GM21529 (cell line): ENCODE measurements at regions not wholly inside any gene's neighbourhood (a gene's known extent, or its start where the extent isn't known, plus 50 kb on each side); places are given as distances from the start of the nearest gene placed in this dataset.
"Not testable (repeated sequence)": the region's sequence is repeated elsewhere in the genome, so short reads cannot be mapped to it uniquely, and the experiment has no call there.

Experiments used
- ATAC-seq: cut with Tn5 transposase; IDR thresholded peaks from one replicate; pipeline ENCODE4 v1.9.1; 2021; ENCODE audit not compliant: unreplicated experiment

DNA sequence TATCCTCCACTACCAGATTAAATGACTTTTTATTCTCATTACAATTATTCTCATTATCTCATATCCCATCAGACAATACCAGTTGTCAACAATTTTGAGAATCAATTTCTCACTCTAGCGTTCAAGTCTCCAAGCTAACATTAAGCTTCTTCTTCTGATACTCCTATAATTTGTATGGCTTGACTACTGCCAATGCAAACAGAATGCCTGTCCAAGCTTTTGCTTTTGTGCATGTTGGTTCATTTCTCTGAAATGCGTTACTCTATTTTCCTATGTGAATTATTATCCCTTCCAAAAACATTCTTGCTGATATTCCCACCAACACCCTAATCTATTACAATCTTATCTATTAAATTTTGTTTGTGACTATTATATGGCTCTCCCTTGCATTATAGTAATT lies 1602.3 kb downstream of the C4orf33 start:
- ATAC-seq = no peak

DNA sequence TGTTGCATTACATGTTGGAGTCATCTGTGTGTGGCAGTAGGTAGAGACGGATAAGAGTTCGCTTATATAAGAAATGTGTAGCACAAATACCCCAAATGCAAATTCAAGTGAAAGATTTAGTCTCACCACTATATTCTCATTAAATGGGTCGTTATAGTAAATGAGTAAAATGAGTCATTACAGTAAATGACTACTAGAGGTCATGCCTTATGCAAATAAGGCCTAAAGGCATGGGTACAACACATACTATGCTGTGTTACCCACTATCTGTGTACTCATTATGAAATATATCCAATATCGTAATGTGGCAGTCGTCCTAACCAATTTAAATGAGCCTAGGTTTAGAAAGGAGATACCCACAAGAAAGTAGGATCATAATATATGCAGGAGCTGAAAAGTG lies 1603.1 kb downstream of the C4orf33 start:
- no peak for ATAC-seq

DNA sequence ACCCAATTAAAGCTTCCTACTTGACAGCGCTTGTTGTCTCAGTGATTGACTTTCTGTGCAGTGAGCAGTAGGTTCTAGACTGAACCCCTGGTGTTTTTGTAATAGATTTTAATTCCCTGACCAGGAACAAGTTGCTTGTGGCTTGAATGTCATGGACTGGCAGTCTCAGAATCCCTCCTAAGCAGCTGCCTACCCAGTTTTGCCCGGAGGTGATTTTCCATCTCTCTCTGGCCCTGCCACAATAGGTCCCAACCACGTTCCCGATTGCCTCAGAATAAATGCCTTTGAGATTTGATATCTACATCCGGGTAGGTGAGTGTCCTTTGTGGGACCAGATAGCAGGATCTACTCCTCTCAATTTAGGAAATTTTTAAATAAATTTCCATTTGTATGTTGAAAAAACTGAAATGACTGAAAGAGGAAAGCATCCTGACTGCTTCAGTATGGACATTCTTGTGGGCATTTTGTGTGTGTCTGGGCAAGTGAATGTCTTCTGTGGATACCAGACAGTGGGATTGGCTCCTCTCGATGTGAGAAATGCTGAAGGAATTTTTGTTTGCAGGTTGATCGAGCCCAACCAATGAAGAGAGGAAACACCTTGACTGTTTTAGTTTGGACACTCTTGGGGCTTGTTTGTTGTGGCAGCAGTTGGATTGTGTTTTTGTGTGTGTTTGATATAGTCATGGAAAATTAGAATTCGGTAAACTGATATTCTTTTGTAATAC lies 1607.4 kb downstream of the C4orf33 start:
- no peak for ATAC-seq

DNA sequence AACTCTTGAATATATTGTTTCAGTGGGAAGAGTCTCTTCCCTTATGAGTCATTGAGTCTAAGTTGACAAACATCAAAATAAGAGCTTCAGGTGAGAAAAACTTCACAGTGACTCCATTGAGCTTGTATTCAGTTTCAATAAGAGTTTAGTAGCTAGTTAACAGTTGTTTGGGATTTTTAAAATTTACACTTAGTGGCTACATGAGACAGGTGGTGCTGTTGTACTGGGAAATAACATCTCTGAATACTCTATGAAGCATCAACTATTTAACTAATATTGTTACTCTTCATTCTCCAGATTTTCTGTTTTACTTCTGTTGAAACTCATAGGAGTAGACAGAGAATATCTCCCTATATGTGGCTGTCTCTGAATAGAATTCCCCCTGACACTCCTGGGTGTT lies 1609.1 kb downstream of the C4orf33 start:
- no peak for ATAC-seq

DNA sequence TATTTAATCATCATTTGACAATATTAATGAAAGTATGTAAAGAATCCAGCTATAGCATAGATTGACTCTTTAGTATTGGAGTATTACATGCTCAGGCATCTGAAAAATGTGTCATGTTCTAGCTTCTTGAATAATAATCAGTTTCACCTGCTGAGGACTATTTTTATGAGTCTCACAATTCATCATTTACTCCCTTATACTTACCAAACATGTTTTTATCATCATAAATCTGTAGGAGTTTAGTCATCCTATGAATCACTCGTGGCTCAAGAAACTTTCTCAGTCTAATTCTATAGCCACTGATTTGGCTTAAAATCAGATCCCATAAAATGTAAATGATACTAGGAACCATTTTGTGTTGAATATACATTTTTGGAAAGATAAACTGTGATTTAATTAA lies 1616.1 kb downstream of the C4orf33 start:
- ATAC-seq = no peak

DNA sequence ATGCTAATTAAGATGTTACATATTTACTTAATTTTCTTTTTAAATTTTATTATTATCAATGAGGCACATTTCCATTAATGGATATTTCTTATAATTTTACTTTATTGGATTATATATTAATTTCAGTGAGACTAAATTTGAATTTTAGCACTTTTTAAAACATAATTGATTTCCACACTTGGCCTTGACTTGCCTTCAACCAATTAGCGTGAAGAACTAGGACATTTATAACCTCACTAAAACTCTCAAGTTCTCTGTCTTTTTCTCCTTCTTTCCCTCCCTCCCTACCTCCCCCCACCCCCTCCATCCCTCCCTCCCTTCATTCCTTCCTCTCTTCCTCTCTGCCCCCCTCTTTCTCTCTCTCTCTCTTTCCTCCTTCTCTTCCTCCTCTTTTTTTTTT lies 1618.1 kb downstream of the C4orf33 start:
- no peak for ATAC-seq

DNA sequence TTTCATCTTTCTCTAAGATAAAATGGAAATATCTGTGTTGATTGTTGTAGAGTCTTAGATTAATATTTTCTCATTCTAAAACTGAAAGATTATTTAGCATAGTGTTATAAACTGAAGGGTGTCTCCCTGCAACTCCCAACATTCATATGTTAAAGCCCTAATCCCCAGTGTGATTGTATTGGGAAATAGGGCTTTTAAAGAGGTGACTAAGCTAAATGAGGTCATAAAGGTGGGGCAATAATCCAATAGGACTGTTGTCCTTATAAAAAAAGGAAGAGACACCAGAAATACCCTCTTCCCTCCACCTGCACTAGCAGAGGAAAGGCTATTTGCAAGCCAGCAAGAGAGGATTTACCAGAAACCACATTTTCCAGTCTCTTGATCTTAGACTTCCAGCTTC lies 1626.4 kb downstream of the C4orf33 start:
- no peak for ATAC-seq

DNA sequence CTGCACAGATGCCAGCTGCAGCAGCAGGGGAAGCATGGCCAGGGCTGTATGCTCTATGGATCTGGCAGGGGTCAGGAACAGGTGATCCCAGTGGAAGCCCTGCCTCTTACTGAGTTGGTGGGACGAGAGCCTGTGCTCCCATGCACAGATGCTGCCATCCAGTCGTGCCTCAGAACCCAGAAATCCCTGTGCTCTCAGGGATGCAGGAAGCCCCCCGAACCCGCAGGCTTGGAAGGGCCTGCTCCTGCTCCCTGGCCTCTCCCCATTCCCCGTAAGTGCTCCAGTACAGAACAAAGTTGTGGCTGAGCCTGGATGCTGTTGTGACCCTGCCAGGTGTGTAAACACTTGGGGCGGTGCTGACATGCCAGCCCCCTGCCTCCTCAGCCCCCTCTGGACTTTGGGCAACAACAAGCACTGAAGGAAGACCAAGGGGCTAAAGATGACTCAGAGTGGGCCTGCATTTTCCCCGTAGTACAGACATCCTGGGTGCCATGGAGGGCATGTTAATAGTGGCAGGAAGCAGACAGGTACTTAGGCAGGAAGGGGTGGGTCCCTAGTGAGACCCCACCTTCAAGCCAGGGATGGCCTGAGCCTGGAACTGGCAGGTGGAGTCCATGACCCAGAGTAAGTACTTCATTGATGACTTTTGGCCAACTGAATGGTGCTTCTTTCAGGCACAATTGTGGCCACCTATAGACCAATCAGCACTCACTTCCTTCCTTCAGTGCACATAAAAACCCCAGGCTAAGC lies 1640.7 kb downstream of the C4orf33 start:
- no peak for ATAC-seq

DNA sequence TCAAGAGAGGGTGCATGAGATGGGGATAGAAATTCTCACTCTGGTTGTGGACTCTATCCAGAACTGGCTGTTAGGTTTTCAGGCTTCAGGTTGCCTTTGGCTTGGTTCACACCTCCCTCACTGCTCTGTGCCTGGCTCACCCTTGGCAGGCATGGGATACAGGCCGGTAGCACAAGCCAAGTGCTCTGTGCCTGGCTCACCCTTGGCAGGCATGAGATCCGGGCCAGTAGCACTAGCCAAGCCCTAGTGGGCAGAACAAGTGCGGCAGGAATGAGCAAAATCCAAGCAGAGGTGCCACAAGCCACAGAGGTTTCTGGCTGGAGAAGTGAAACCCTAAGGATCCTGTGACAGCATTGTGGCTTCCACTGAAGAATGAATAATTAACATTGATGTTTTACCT lies 1642.3 kb downstream of the C4orf33 start:
- ATAC-seq = no peak

DNA sequence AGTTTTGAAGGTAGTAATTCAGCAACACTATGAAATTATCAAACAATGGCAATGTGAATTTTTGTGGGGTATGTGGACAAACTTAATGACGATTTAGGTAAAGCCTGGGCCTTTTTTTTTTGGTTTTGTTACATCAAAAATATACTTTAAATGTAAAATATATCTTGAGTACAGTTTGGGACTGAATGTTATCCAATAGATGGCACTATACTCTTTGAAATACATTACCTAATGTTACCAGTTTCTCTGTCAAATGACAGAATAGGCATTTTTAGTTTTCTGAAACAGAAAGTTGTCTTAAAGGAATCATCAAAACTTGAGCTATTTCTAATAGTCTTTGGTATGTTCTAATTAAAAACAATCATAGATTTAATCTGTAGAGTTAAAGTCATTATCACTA lies 1651.9 kb downstream of the C4orf33 start:
- no peak for ATAC-seq

DNA sequence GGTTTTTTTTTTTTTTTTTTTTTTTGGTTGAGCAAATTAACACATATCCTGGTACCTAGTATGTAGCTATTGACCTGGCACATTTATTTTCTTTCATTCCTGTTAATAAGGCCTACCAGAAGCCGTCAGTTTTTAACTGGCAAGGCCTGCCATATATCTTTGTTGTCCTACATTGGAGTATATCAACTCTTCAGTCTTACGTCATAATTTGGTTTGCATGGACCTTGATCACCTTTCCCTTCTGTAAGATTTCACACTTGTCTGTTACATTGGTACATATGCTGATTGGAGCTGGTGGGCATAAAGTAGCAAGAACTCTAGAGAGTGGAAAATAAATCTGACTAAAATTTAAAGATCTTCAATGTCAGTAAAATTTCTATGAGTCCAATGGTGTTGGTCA lies 1658.0 kb downstream of the C4orf33 start:
- no peak for ATAC-seq

DNA sequence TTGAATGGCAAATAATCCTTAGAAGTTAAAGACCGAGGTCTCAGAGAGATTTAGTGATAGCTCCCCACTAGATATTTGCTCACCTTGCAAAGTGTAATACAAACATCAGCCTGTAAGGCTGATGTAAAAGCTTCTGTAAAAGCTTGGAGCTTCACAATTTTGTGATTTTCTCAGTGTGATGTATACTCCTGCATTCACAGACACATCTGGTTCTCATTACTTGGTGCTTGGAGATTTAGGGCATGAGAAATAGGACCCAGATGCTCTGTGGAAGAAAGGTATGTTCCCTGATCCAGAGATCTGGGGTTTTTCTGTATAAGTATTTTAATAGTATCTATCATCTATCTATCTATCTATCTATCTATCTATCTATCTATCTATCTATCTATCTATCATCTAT lies 1664.3 kb downstream of the C4orf33 start:
- no peak for ATAC-seq

DNA sequence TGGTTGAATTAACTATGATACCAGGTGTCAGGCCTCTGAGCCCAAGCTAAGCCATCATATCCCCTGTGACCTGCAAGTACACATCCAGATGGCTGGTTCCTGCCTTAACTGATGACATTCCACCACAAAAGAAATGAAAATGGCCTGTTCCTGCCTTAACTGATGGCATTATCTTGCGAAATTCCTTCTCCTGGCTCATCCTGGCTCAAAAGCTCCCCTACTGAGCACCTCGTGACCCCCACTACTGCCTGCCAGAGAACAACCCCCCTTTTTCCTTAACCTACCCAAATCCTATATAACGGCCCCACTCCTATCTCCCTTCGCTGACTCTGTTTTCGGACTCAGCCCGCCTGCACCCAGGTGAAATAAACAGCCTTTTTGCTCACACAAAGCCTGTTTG lies 1671.4 kb downstream of the C4orf33 start:
- not testable (repeated sequence) for ATAC-seq

DNA sequence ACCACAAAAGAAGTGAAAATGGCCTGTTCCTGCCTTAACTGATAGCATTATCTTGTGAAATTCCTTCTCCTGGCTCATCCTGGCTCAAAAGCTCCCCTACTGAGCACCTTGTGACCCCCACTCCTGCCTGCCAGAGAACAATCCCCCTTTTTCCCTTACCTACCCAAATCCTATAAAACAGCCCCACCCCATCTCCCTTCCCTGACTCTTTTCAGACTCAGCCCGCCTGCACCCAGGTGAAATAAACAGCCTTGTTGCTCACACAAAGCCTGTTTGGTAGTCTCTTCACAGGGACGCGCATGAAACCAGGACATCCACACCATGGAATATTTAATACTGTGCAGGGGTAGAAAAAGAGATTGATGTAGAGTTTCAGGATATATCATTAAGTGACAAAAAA lies 1677.0 kb downstream of the C4orf33 start:
- ATAC-seq = not testable (repeated sequence)

DNA sequence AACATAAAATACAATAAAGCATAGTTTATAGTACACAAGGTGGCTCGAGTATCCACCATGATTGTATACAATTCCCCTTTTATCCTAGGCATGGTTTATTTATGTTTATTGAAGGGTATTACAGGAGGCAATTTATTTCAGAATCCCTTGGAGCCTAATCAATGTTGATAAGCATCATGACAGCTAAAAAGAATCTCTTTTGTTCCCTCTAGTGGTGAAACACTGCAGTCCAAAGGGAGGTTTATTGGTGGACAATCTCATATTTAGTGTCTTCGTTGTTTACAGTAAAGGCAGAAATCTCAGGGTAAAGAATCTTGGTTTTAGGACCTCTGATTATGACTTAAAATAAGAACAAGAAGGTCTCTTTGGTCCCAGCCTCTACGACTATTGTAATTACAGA lies 1712.5 kb downstream of the C4orf33 start:
- no peak for ATAC-seq

DNA sequence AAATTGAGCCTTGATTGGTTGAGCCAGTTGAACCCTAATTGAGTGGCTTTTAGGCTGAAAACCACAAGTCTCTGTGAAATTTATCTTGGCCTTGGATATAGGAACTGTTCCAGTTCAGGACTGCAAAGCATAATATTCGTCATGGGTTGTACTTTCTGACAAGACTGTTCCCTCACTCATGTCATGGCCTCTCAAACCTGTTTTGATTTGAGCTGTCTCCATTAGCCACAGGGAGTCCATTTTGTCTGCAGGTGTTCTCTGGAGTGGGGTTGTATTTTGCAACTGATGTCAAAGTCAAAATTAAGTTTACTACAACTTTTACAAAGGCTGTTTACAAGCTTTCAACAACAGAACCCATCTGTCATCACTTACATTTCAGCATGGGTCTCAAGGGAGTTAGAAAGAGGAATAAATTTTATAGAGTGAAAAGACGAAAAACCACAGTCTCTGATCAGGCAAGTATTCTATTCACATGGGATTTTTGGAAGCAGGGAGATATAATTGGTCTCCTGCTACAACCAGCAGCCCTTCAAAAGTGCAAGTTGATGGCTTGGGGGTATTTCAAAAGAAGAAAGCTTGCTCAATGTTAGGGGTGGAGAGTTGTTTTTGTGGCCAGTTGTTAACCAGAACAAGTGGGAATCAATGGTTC lies 1716.3 kb downstream of the C4orf33 start:
- no peak for ATAC-seq

DNA sequence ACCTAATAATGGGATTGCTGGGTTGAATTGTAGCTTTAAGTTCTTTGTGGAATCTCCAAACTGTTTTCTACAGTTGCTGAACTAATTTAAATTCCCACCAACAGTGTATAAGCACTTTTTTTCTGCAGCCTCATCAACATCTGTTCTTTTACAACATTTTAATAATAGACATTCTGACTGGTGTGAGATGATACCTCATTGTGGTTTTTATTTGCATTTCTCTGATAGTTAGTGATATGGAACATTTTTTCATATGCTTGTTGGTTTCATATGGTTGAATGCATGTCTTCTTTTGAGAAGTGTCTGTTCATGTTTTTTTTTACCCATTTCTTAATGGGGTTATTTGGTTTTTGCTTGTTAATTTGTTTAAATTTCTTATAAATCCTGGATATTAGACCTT lies 1718.9 kb downstream of the C4orf33 start:
- no peak for ATAC-seq

DNA sequence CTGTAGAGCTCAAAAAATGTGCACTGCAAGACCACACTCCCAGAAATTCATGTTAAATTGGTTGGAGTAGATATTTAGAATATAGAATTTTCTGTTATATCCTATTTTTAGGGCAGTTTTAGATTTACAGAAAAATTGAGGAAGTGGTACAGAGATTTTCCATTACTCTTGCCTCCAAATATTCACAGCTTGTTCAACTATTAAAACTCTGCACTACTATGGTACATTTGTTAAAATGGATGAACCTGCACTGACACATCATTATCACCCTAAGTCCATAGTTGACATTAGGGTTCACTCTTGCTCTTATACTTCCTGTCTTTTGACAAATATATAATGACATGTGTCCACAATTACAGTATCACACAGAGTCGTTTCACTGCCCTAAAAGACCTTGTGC lies 1724.5 kb downstream of the C4orf33 start:
- ATAC-seq = no peak

DNA sequence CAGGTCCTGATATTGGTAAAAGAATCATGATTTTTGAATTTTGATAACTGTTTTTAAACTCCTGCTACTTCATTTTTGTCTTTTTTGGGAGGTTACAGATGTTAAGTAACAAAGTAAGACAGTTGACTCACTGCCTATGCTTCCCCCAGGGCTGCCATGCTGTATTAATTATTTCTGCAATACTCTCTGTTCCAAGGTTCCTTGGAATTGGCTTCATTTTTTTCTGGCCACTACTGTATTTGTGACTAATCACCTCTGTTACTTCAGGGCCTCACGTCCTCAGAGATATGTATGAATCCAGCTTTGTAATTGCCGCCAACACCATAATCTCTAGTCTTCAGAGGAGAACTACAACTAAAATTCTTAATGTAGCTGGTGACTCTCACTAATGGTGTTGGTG lies 1729.3 kb downstream of the C4orf33 start:
- ATAC-seq = no peak

DNA sequence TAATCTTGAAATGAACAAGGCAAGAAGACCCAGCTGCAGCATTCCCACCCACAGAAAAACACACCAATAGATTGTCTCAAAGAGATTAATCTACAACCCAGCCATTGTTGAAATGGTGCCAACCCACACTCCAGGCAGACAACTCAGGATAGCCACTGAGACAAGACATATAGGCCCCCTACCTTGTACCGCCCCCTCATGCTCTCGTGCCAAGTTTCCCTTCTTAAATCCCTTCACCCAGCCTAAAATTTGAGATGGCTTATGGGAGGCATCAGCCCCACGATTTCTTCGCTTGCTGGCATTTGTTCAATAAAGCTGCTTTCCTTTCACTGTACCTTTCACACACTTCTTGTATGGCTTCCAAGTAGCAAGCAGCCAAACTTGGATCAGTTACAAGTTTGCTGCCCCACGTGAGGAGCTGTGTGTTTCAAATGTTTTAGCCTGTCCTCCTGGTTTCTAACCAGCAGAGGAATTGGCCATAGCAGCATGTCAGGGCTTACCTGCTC lies 1754.1 kb downstream of the C4orf33 start:
- no peak for ATAC-seq

DNA sequence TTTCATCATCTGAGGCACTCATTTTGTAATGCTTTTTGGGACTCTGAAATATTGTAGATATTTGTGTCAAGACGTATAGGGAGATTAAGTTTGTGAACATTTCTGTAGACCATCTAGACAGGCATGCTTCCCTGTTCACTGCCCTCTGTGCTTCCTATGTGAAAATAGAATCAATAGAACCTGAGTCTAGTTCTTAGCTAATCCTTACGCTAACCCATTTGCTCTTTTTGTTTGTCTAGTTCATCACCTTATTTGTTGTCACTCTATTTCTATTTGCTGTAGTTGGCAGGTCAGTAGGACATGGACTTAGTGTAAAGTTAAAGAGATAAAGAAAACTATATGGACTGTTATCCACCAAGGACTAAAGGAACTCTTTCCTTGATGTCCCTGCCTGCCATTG lies 1755.2 kb downstream of the C4orf33 start:
- ATAC-seq = no peak

DNA sequence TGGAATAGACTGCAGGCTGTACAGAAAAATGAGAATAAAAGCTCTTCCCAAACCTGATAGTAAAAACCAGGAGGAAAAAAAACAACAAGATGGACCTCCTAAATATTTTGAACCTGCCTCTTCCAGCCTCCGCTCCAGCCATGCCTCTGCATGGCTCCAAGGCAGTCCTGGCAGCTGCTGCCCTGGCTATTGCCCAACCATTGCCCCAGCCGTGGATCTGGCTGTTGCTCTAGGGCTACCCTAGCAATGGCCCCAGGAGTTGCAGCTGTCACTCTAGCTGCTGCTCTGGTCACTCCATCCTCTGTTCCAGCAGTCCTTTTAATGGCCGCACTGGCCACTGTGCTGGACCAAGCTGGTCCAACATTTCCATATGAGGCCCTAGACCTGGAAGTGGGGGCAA lies 1756.0 kb downstream of the C4orf33 start:
- no peak for ATAC-seq
